Tibial artery (tissue), 4 donors: ENCODE measurements at regions not wholly inside any gene's neighbourhood (a gene's known extent, or its start where the extent isn't known, plus 50 kb on each side); places are given as distances from the start of the nearest gene placed in this dataset.
"Not testable (repeated sequence)": the region's sequence is repeated elsewhere in the genome, so short reads cannot be mapped to it uniquely, and the experiment has no call there.

ENCODE experiments used
- DNase-seq, 2 donors: peaks; one replicate each; pipeline ENCODE4 v3.0.0-alpha.2; 2019
- H3K27ac ChIP-seq, 2 donors: fragments of 200-600 bp; sonication (generic) in 1 of 2; 1 replicate in 1 of 2; 2 replicates in 1 of 2; pipeline ENCODE4 v1.5.1; 2018 to 2019; ENCODE audit warnings: mild to moderate bottlenecking in 1 of 2
- H3K27me3 ChIP-seq, 2 donors: fragments of 200-600 bp; sonication (generic) in 1 of 2; one replicate each; pipeline versions ENCODE4 v1.5.1 to v1.6.0; 2016 to 2019
- H3K36me3 ChIP-seq, 3 donors: fragments of 200-600 bp; sonication (generic) in 2 of 3; one replicate each; pipeline ENCODE4 v1.5.1; 2016 to 2019; ENCODE audit warnings: mild to moderate bottlenecking in 2 of 3
- H3K4me1 ChIP-seq, 4 donors: fragments of 200-600 bp; sonication (generic) in 2 of 4; 1 replicate in 3 of 4; 2 replicates in 1 of 4; pipeline ENCODE4 v1.5.1; 2016 to 2019
- H3K4me3 ChIP-seq, 2 donors: fragments of 200-600 bp; sonication (generic) in 1 of 2; 1 replicate in 1 of 2; 2 replicates in 1 of 2; pipeline ENCODE4 v1.5.1; 2018 to 2019; ENCODE audit warnings: mild to moderate bottlenecking in 2 of 2
- H3K9me3 ChIP-seq, 3 donors: fragments of 200-600 bp; sonication (generic) in 1 of 3; one replicate each; pipeline ENCODE4 v1.5.1; 2016 to 2019
- intact Hi-C: fragments of 100-400 bp; cut with DNase I; formaldehyde crosslinking; loops from one replicate; pipeline ENCODE4 v1.15.0; 2023; ENCODE audit warnings: low total_unique reads
- TF ChIP-seq, protein P1 (sequence below), 2 experiments: fragments of 200-600 bp in 1 of 2; fragments of 450-650 bp in 1 of 2; IDR thresholded peaks; one replicate each; pipeline ENCODE4 v1.5.1; 2017 to 2019; ENCODE audit warnings: antibody characterized with exemption in 2 of 2, mild to moderate bottlenecking in 1 of 2, moderate library complexity in 1 of 2

DNA sequence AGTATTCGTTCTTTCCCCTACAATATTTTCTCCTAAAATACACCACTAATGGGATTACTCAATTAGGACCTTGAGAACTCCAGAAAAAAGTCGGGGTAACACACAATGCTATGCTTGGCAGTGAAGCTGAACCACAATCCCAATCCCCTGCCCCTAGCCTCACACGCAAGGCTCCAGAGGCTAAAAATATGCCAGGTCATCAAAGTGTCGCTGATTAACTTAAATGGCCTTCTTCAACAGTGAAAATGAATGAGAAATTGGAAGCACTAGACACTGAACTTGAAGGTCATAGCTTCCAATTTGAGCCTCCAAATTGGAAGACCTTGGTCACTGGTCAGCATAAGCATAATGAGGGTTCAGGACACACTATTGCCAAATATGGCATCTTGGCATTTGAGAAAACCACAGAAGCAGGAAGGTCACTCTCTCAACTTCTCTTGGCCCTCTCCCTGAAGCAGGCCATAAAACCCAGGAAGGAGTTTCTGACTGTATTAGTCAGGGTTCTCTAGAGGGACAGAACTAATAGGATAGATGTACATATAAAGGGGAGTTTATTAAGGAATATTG, 86.0 kb upstream of the SATB2 start:
- H3K27me3 ChIP-seq: no peaks in the 10 kb centered on the region
- H3K9me3 ChIP-seq: no peaks in the 10 kb centered on the region
- no peak for DNase-seq
- H3K27ac ChIP-seq: no peak overlapping the region
- no peaks in the 10 kb centered on the region for H3K4me1 ChIP-seq
- no peak overlapping the region for H3K4me3 ChIP-seq
- TF ChIP-seq, protein P1, sequence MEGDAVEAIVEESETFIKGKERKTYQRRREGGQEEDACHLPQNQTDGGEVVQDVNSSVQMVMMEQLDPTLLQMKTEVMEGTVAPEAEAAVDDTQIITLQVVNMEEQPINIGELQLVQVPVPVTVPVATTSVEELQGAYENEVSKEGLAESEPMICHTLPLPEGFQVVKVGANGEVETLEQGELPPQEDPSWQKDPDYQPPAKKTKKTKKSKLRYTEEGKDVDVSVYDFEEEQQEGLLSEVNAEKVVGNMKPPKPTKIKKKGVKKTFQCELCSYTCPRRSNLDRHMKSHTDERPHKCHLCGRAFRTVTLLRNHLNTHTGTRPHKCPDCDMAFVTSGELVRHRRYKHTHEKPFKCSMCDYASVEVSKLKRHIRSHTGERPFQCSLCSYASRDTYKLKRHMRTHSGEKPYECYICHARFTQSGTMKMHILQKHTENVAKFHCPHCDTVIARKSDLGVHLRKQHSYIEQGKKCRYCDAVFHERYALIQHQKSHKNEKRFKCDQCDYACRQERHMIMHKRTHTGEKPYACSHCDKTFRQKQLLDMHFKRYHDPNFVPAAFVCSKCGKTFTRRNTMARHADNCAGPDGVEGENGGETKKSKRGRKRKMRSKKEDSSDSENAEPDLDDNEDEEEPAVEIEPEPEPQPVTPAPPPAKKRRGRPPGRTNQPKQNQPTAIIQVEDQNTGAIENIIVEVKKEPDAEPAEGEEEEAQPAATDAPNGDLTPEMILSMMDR (IDR thresholded peaks at IDR 0.05): no peak
- intact Hi-C loops: no loop called here
- H3K36me3 ChIP-seq: no peaks in the 10 kb centered on the region

DNA sequence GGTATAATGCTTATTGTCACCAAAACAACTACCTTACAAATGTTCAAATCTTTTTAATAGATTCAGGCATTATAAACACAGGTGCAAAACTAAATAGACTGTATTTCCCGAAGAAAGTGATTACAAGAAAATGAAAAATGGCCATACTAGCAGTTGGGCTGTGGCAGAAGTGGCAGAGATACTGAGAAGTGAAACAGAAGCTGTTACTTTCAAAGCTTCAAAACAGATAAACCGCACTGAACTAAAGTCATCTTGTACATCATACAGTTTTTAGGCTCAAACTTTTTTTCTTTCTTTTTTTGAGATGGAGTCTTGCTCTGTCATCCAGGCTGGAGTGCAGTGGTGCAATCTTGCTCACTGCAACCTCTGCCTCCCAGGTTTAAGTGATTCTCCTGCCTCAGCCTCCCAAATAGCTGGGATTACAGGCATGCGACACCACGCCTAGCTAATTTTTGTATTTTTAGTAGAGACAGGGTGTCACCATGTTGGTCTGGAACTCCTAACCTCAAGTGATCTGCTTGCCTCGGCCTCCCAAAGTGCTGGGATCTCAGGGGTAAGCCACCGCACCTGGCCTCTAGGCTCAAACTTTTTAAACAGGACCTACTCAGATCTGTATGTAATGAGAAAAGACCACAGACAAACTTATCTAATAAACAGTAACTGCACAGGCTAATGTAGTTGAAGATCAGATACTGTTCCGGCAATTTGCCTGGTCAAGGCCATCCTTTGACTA, 77.9 kb upstream of the SATB2 start:
- TF ChIP-seq, protein P1 (IDR thresholded peaks at IDR 0.05): no peak
- Histone ChIP-seq H3K9me3 (no peaks in the 10 kb centered on the region), H3K27ac (no peak overlapping the region), H3K36me3 (no peaks in the 10 kb centered on the region), H3K27me3 (no peaks in the 10 kb centered on the region), H3K4me3 (no peak overlapping the region), H3K4me1 (no peaks in the 10 kb centered on the region)
- no peak for DNase-seq
- intact Hi-C loops: no loop called here

DNA sequence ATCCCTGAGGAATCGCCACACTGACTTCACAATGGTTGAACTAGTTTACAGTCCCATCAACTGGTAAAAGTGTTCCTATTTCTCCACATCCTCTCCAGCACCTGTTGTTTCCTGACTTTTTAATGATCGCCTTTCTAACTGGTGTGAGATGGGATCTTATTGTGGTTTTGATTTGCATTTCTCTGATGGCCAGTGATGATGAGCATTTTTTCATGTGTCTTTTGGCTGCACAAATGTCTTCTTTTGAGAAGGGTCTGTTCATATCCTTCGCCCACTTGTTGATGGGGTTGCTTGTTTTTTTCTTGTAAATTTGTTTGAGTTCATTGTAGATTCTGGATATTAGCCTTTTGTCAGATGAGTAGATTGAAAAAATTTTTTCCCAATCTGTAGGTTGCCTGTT, 76.1 kb upstream of the SATB2 start:
- H3K27me3 ChIP-seq, H3K4me3 ChIP-seq, intact Hi-C loops, H3K9me3 ChIP-seq, H3K4me1 ChIP-seq, H3K27ac ChIP-seq, H3K36me3 ChIP-seq, DNase-seq: not testable (repeated sequence)

DNA sequence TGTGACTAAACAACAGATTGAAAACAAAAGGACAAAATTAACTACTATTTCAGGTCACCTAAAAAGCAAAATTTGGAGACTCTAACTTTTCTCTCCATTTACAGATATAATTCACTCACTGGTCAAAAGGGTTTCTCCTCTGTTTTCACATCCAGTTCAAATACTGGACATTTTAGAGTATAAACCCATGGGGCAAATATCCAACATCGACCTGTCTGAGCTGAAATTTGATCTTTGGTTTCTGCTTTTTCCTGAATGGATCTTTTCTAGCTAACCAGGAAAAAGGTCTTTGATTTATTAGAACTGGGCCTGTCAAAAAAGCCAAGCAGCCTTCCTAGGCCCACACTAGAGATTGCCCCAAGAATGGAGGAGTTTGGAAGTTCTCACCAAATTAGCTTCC, 69.3 kb upstream of the SATB2 start:
- intact Hi-C loops: no loop called here
- H3K4me1 ChIP-seq: no peaks in the 10 kb centered on the region
- H3K27me3 ChIP-seq: no peaks in the 10 kb centered on the region
- DNase-seq: no peak
- no peaks in the 10 kb centered on the region for H3K9me3 ChIP-seq
- no peak overlapping the region for H3K27ac ChIP-seq
- TF ChIP-seq, protein P1 (IDR thresholded peaks at IDR 0.05): no peak
- no peak overlapping the region for H3K4me3 ChIP-seq
- no peaks in the 10 kb centered on the region for H3K36me3 ChIP-seq

DNA sequence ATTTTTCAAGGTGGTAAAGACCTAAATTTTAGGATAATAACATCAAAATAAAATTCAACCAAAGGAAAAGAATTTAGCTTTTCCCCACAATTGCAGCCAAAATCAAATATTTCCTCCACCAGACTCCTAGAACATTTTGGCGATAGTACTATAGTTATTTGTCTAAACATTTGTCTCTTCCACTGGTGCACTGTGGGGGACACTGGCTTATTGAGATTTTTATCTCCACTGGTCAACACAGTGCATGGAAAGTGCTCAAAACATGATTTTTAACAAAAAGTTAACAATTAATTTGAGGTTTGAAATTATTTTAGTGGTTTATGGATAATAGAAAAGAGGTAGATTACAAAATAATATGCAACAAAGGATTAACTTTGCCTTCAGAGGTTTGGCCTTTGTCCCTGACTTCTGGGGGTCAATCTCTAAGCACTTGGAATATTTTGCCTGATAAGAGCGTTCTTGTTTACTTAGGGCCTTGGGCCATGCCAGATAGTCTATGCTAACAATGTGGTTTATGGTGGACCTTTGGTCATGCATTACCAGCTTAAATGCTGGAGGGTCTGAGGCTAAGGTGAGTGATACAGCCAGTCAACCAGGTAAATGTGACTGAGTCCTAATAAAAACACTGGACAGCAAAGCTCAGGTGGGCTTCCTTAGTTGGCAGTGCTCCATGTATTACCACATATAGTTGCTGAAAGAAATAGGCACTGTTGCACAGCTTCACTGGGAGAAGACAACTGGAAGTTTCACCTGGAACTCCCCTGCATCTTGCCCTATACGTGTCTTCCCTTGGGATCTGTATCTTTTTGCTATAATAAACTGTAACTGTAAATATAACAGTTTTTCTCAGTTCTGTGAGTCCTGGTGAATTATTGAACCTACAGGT, 67.2 kb upstream of the SATB2 start:
- no peaks in the 10 kb centered on the region for H3K9me3 ChIP-seq
- DNase-seq: no peak
- intact Hi-C loops: no loop called here
- no peaks in the 10 kb centered on the region for H3K36me3 ChIP-seq
- H3K4me3 ChIP-seq: no peak overlapping the region
- H3K4me1 ChIP-seq: no peaks in the 10 kb centered on the region
- no peak overlapping the region for H3K27ac ChIP-seq
- no peaks in the 10 kb centered on the region for H3K27me3 ChIP-seq
- TF ChIP-seq, protein P1 (IDR thresholded peaks at IDR 0.05): no peak

DNA sequence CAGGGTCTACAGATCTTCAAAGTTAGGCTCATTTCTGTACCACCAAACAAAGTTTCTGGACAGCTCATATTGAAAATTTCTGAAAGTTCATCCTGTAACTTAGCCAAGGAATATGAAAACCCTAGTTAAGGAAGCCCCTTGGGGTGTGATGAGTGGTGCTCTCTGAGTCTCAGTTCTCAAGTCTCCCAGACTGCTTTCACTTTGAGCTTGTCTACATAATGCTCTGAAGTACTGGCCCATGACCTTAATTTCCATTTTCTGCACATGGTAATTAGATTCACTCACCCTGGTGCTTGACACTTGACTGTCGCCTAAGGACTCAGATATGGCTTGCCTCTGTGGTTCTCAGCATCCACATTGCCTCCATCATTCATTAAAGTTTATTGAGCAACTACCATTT, 51.7 kb upstream of the SATB2 start:
- intact Hi-C loops: no loop called here

More for the DNA sequence above, 51.7 kb upstream of the SATB2 start:
- Histone ChIP-seq H3K36me3 (no peaks in the 10 kb centered on the region), H3K9me3 (no peaks in the 10 kb centered on the region), H3K4me3 (no peak overlapping the region), H3K27me3 (peaks cover 0 to 2% of the 10 kb centered on the region in 2 donors), H3K4me1 (no peaks in the 10 kb centered on the region), H3K27ac (no peak overlapping the region)
- TF ChIP-seq, protein P1 (IDR thresholded peaks at IDR 0.05): no peak
- no peak for DNase-seq
